ENCODE measurements at regions not wholly inside any gene's neighbourhood (a gene's known extent, or its start where the extent isn't known, plus 50 kb on each side); places are given as distances from the start of the nearest gene placed in this dataset.

DNA sequence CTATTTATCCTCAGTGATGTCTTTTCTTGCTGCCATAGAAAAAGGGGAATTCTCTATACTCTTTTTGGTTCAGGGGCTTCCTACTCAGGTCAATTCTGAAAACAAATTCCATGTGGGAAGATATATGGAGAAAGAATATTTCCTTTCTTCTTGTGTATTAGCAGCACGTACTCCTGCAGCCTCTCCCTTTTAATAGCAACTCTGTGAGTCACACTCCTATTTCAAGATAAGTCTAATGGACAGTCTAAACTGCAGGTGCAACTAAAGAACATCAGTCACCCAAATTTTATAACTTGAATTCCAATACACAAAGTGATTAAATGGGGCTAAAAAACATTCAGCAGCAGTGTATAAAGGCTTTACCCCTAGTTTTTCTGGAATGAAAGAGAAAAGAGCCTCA, 942.2 kb downstream of the CNTNAP5 start:
- no peak for TF ChIP-seq MYC (IDR thresholded peaks at IDR 0.05; ENCODE audit: low read depth, low read length)
- TF ChIP-seq, protein P1, sequence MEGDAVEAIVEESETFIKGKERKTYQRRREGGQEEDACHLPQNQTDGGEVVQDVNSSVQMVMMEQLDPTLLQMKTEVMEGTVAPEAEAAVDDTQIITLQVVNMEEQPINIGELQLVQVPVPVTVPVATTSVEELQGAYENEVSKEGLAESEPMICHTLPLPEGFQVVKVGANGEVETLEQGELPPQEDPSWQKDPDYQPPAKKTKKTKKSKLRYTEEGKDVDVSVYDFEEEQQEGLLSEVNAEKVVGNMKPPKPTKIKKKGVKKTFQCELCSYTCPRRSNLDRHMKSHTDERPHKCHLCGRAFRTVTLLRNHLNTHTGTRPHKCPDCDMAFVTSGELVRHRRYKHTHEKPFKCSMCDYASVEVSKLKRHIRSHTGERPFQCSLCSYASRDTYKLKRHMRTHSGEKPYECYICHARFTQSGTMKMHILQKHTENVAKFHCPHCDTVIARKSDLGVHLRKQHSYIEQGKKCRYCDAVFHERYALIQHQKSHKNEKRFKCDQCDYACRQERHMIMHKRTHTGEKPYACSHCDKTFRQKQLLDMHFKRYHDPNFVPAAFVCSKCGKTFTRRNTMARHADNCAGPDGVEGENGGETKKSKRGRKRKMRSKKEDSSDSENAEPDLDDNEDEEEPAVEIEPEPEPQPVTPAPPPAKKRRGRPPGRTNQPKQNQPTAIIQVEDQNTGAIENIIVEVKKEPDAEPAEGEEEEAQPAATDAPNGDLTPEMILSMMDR (IDR thresholded peaks at IDR 0.05; ENCODE audit: low read depth, low read length), result no peak
- no peak for TF ChIP-seq POLR2A (IDR thresholded peaks at IDR 0.05; ENCODE audit: extremely low read depth, insufficient read length)
- TF ChIP-seq, protein P2, sequence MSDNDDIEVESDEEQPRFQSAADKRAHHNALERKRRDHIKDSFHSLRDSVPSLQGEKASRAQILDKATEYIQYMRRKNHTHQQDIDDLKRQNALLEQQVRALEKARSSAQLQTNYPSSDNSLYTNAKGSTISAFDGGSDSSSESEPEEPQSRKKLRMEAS (IDR thresholded peaks at IDR 0.05; ENCODE audit: low read depth, low read length), result no peak
- no peak for DNase-seq (ENCODE audit: low read depth)
- H3K4me3 ChIP-seq (ENCODE audit: low read depth, low read length), result no peak overlapping the region

DNA sequence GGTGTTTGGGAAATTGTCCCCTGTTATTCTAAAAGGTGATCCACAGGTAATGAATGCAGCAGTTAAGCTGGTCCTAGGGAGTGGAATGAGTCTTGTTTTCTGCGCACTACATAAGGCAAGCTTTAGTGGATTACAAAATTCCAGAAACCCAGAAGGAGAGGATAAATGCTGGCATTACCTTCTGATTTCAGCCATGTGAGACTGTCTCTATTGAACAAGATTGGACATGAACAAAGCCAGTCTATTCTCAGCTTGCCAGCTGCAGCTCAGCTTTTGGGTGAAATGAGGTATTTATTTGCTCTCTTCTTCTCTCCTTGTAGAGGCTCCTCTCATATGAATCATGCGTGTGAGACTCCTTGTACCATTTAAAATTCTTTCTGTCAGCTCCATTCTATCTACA, 944.9 kb downstream of the CNTNAP5 start:
- TF ChIP-seq POLR2A (IDR thresholded peaks at IDR 0.05; ENCODE audit: extremely low read depth, insufficient read length) (no peak), MYC (IDR thresholded peaks at IDR 0.05; ENCODE audit: low read depth, low read length) (no peak)
- TF ChIP-seq, protein P1 (IDR thresholded peaks at IDR 0.05; ENCODE audit: low read depth, low read length), result no peak
- TF ChIP-seq, protein P2 (IDR thresholded peaks at IDR 0.05; ENCODE audit: low read depth, low read length), result no peak

DNA sequence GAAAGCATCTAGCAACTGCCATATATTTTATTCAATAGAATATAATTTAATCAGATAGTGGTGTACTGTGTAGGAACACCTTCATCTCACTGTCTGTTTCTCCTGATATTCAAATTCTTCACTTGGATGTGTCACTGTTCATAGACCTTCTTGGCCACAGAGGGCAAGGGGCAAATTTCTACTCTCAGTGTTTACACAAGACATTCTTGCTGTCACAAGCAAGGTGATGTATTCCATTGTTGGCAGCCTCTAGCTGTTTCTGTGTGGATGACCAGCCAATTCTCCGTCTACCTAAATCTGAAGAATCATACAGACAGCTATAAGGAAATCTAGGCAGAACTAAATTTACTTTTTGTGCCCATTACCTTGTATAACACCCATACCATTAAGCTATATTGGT, 948.3 kb downstream of the CNTNAP5 start:
- TF ChIP-seq POLR2A (IDR thresholded peaks at IDR 0.05; ENCODE audit: extremely low read depth, insufficient read length) (no peak), MYC (IDR thresholded peaks at IDR 0.05; ENCODE audit: low read depth, low read length) (no peak)
- TF ChIP-seq, protein P2 (IDR thresholded peaks at IDR 0.05; ENCODE audit: low read depth, low read length), result no peak
- TF ChIP-seq, protein P1 (IDR thresholded peaks at IDR 0.05; ENCODE audit: low read depth, low read length), result no peak
- no peak for DNase-seq (ENCODE audit: low read depth)
- no peak overlapping the region for H3K4me3 ChIP-seq (ENCODE audit: low read depth, low read length)

More for the DNA sequence above, 944.9 kb downstream of the CNTNAP5 start:
- no peak for DNase-seq (ENCODE audit: low read depth)
- no peak overlapping the region for H3K4me3 ChIP-seq (ENCODE audit: low read depth, low read length)

DNA sequence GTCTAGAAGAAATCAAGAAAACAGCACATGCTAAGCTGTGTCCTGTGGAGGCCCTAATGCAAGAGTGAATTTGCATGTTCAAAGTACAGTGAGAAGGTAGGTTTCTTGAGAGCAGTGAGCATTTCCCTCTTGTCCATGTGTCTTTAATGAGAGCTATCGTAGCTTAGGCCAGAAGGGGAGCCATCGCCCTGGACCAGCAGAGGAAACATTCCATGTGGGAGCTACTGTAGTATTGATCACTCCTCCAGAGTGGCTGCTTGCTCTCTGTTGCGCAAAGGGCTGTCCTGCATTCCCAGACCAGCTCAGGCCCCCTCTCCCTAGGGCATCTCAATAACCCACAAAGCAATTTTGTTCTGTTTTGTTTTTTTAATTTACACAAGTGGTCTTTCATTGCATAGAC, 950.1 kb downstream of the CNTNAP5 start:
- no peak for DNase-seq (ENCODE audit: low read depth)
- no peak overlapping the region for H3K4me3 ChIP-seq (ENCODE audit: low read depth, low read length)
- TF ChIP-seq POLR2A (IDR thresholded peaks at IDR 0.05; ENCODE audit: extremely low read depth, insufficient read length) (no peak), MYC (IDR thresholded peaks at IDR 0.05; ENCODE audit: low read depth, low read length) (no peak)
- TF ChIP-seq, protein P2 (IDR thresholded peaks at IDR 0.05; ENCODE audit: low read depth, low read length), result no peak
- TF ChIP-seq, protein P1 (IDR thresholded peaks at IDR 0.05; ENCODE audit: low read depth, low read length), result no peak

DNA sequence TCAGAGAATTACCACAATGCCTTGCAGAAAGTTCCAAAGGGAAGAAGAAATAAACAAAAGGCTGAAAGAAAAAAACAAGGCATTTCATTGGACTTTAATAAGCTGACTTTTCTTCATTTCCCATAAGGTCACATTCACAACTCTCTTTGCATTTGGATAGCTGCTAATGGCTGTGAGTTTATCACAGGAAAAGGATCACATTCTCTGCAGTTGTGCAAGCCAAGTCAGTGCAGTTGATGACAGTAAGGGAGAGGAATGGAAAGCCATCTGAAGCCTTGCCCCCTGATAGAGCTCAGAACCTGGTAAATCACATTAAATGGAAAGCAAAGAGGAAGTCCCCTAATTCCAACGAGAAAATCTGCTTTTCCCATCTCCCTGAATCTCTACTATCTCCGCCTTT, 950.6 kb downstream of the CNTNAP5 start:
- TF ChIP-seq, protein P1 (IDR thresholded peaks at IDR 0.05; ENCODE audit: low read depth, low read length), result no peak
- TF ChIP-seq POLR2A (IDR thresholded peaks at IDR 0.05; ENCODE audit: extremely low read depth, insufficient read length) (no peak), MYC (IDR thresholded peaks at IDR 0.05; ENCODE audit: low read depth, low read length) (no peak)
- TF ChIP-seq, protein P2 (IDR thresholded peaks at IDR 0.05; ENCODE audit: low read depth, low read length), result no peak
- no peak for DNase-seq (ENCODE audit: low read depth)
- no peak overlapping the region for H3K4me3 ChIP-seq (ENCODE audit: low read depth, low read length)

DNA sequence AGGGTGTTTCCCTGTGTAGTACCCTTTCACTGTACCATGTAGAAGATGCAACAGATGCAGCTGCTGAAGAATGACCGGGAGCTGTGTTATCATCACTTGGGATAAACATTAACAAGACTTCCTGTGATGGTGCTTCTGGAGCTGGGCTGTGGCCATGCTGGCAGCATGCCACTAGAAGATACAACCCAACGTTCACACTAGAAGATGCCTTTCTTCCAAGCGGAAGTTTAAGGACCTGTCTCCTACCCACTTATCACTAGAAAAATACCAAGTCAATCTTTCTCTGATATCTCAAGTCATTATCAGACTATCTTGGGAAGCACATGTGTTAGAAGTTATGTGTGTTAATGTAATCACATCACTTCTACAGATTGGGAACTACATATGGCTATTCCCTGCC, 953.5 kb downstream of the CNTNAP5 start:
- no peak for DNase-seq (ENCODE audit: low read depth)
- H3K4me3 ChIP-seq (ENCODE audit: low read depth, low read length), result no peak overlapping the region
- TF ChIP-seq MYC (IDR thresholded peaks at IDR 0.05; ENCODE audit: low read depth, low read length) (no peak), POLR2A (IDR thresholded peaks at IDR 0.05; ENCODE audit: extremely low read depth, insufficient read length) (no peak)
- TF ChIP-seq, protein P1 (IDR thresholded peaks at IDR 0.05; ENCODE audit: low read depth, low read length), result no peak
- TF ChIP-seq, protein P2 (IDR thresholded peaks at IDR 0.05; ENCODE audit: low read depth, low read length), result no peak

Data from NB4 (cell line).